B cell (primary cell): ENCODE measurements at regions not wholly inside any gene's neighbourhood (a gene's known extent, or its start where the extent isn't known, plus 50 kb on each side); places are given as distances from the start of the nearest gene placed in this dataset.
"Not testable (repeated sequence)": the region's sequence is repeated elsewhere in the genome, so short reads cannot be mapped to it uniquely, and the experiment has no call there.

Experiments
- ATAC-seq: fragments of 200-7000 bp; cut with Tn5 transposase; one replicate; pipeline ENCODE4 v1.10.0; 2021; ENCODE audit warnings: low read depth, mild to moderate bottlenecking, moderate number of reproducible peaks, moderate library complexity
- CTCF ChIA-PET: fragments of 350-600 bp; sonication (Branson Sonifier 250); formaldehyde crosslinking; loops from one replicate; lab custom pipeline; 2021; ENCODE audit warnings: antibody characterized with exemption, inconsistent platforms; lab: Charles Lee
- POLR2A ChIA-PET: fragments of 350-600 bp; sonication (Branson Sonifier 250); formaldehyde crosslinking; loops from one replicate; lab custom pipeline; 2021; ENCODE audit warnings: antibody characterized with exemption; lab: Charles Lee
- DNase-seq: peaks from one replicate; pipeline ENCODE4 v3.0.0; 2013
- H2AFZ ChIP-seq: 2 replicates; pipeline ENCODE4 v1.6.1; 2012; ENCODE audit warnings: mild to moderate bottlenecking, low read depth, low read length; ENCODE audit not compliant: insufficient read depth, poor library complexity, severe bottlenecking
- H3K27ac ChIP-seq, 2 donors: 1 replicate in 1 of 2; 2 replicates in 1 of 2; pipeline ENCODE4 v1.5.1; 2012 to 2013; ENCODE audit warnings: low read length in 2 of 2, mild to moderate bottlenecking in 2 of 2, moderate library complexity in 1 of 2
- H3K27me3 ChIP-seq, 4 experiments: fragments of 200-600 bp in 1 of 4; sonication (generic) in 1 of 4; replicated peaks in 1 of 4; 1 replicate in 2 of 4; 2 replicates in 2 of 4; pipeline versions ENCODE4 v1.6.1 to v1.7.0; 2013 to 2016; ENCODE audit warnings: low read length in 3 of 4, mild to moderate bottlenecking in 2 of 4, mixed read lengths in 1 of 4, moderate library complexity in 1 of 4; ENCODE audit not compliant: insufficient read depth in 4 of 4, control insufficient read depth in 3 of 4; ENCODE audit errors: control extremely low read depth in 1 of 4
- H3K36me3 ChIP-seq, 2 experiments: replicated peaks in 1 of 2; 1 replicate in 1 of 2; 2 replicates in 1 of 2; pipeline versions ENCODE4 v1.6.1 to v1.7.1; 2013; ENCODE audit warnings: low read length in 1 of 2; ENCODE audit not compliant: insufficient read depth in 2 of 2, control insufficient read depth in 1 of 2; ENCODE audit errors: control extremely low read depth in 1 of 2, extremely low read depth in 1 of 2
- H3K4me1 ChIP-seq, 2 donors: fragments of 200-600 bp in 1 of 2; sonication (generic) in 1 of 2; 1 replicate in 1 of 2; 2 replicates in 1 of 2; pipeline versions ENCODE4 v1.5.1 to v1.6.1; 2013 to 2017; ENCODE audit warnings: low read length in 2 of 2; ENCODE audit not compliant: control insufficient read depth in 2 of 2, insufficient read depth in 2 of 2
- H3K4me2 ChIP-seq: replicated peaks from 2 replicates; pipeline ENCODE3; 2012; ENCODE audit warnings: mild to moderate bottlenecking, low read depth, low read length; ENCODE audit not compliant: poor library complexity, severe bottlenecking
- H3K4me3 ChIP-seq, 5 experiments: fragments of 200-600 bp in 1 of 5; sonication (generic) in 1 of 5; 1 replicate in 3 of 5; 2 replicates in 2 of 5; pipeline versions ENCODE4 v1.5.1 to v1.7.0; 2011 to 2016; ENCODE audit warnings: low read length in 4 of 5, mild to moderate bottlenecking in 4 of 5, low read depth in 2 of 5, control low read depth in 1 of 5, moderate library complexity in 1 of 5; ENCODE audit not compliant: insufficient read depth in 1 of 5; ENCODE audit errors: control extremely low read depth in 1 of 5, extremely low read depth in 1 of 5
- H3K79me2 ChIP-seq: fragments of 200-600 bp; sonication (generic); one replicate; pipeline ENCODE4 v1.6.0; 2016; ENCODE audit warnings: low read length; ENCODE audit not compliant: control insufficient read depth, insufficient read depth
- H3K9ac ChIP-seq: fragments of 200-600 bp; sonication (generic); 2 replicates; pipeline ENCODE4 v1.6.1; 2017; ENCODE audit warnings: mild to moderate bottlenecking, low read length, moderate library complexity
- H3K9me3 ChIP-seq, 3 donors: one replicate each; pipeline versions ENCODE4 v1.6.1 to v1.7.1; 2013; ENCODE audit warnings: low read length in 2 of 3; ENCODE audit not compliant: control insufficient read depth in 2 of 3, insufficient read depth in 1 of 3; ENCODE audit errors: control extremely low read depth in 1 of 3
- H4K20me1 ChIP-seq: 2 replicates; pipeline ENCODE4 v1.6.0; 2012; ENCODE audit warnings: mild to moderate bottlenecking, low read length; ENCODE audit not compliant: insufficient read depth, control insufficient read depth, poor library complexity, severe bottlenecking
- H3K27ac Mint-ChIP-seq: one replicate; pipeline ENCODE4 v1.8.0; 2021; ENCODE audit warnings: mixed read lengths
- H3K27me3 Mint-ChIP-seq: one replicate; pipeline ENCODE4 v1.8.0; 2021; ENCODE audit warnings: mixed read lengths
- H3K4me1 Mint-ChIP-seq: one replicate; pipeline ENCODE4 v1.8.0; 2021; ENCODE audit warnings: mixed read lengths
- H3K4me3 Mint-ChIP-seq: one replicate; pipeline ENCODE4 v1.8.0; 2021; ENCODE audit warnings: mixed read lengths
- H3K9me3 Mint-ChIP-seq: one replicate; pipeline ENCODE4 v1.8.0; 2022; ENCODE audit warnings: mixed read lengths; ENCODE audit not compliant: insufficient read depth
- WGBS: methylation state at CpG from one replicate; pipeline ENCODE4 v1.1.5; 2013; ENCODE audit warnings: missing lambda C conversion rate; ENCODE audit not compliant: insufficient coverage; 5-methylcytosine and 5-hydroxymethylcytosine counted together
- intact Hi-C: fragments of 100-400 bp; cut with micrococcal nuclease; formaldehyde crosslinking; loops from one replicate; pipeline ENCODE4 v1.10.0; 2022

- H3K27ac Mint-ChIP-seq, H3K4me3 ChIP-seq, H3K4me1 ChIP-seq, H3K9me3 ChIP-seq, CTCF ChIA-PET, H3K27me3 ChIP-seq, H3K79me2 ChIP-seq, H3K4me2 ChIP-seq, H3K9me3 Mint-ChIP-seq, H3K27ac ChIP-seq, H3K9ac ChIP-seq, H2AFZ ChIP-seq, H3K4me3 Mint-ChIP-seq, H3K4me1 Mint-ChIP-seq, H4K20me1 ChIP-seq, H3K36me3 ChIP-seq, ATAC-seq, H3K27me3 Mint-ChIP-seq, DNase-seq, intact Hi-C loops, POLR2A ChIA-PET: not testable (repeated sequence)
- WGBS, result no CpG with 5 or more reads among the region's 3 CpGs
Observed at GRCh38 chr2:89280536-89280935, 589.1 kb downstream of the RPIA start.

- H3K27me3 ChIP-seq, H3K27ac Mint-ChIP-seq, H4K20me1 ChIP-seq, H3K27ac ChIP-seq, POLR2A ChIA-PET, H3K79me2 ChIP-seq, H2AFZ ChIP-seq, H3K9me3 ChIP-seq, H3K4me3 Mint-ChIP-seq, H3K36me3 ChIP-seq, H3K4me3 ChIP-seq, CTCF ChIA-PET, H3K4me1 Mint-ChIP-seq, DNase-seq, H3K9ac ChIP-seq, H3K4me1 ChIP-seq, H3K9me3 Mint-ChIP-seq, intact Hi-C loops, H3K4me2 ChIP-seq, H3K27me3 Mint-ChIP-seq: not testable (repeated sequence)
- no CpG with 5 or more reads among the region's 8 CpGs for WGBS
- ATAC-seq, result peak; percentile 68
Observed at GRCh38 chr2:89286448-89287080, 595.1 kb downstream of the RPIA start.

GRCh38 chr2:89287084-89287483, 595.6 kb downstream of the RPIA start:
- H3K4me1 Mint-ChIP-seq, H3K4me3 ChIP-seq, H3K4me3 Mint-ChIP-seq, H2AFZ ChIP-seq, DNase-seq, H4K20me1 ChIP-seq, H3K27me3 Mint-ChIP-seq, H3K27ac ChIP-seq, H3K79me2 ChIP-seq, H3K4me1 ChIP-seq, H3K9me3 Mint-ChIP-seq, H3K27me3 ChIP-seq, H3K27ac Mint-ChIP-seq, H3K9me3 ChIP-seq, H3K9ac ChIP-seq, H3K4me2 ChIP-seq, intact Hi-C loops, CTCF ChIA-PET, POLR2A ChIA-PET, H3K36me3 ChIP-seq: not testable (repeated sequence)
- ATAC-seq, result peak; percentile 66
- no CpG with 5 or more reads among the region's 4 CpGs for WGBS

- H3K36me3 ChIP-seq, H3K79me2 ChIP-seq, H4K20me1 ChIP-seq, H3K9me3 ChIP-seq, H2AFZ ChIP-seq, H3K4me2 ChIP-seq, H3K9ac ChIP-seq, H3K4me3 ChIP-seq, H3K4me3 Mint-ChIP-seq, H3K27me3 ChIP-seq, POLR2A ChIA-PET, intact Hi-C loops, CTCF ChIA-PET, H3K4me1 ChIP-seq, DNase-seq, H3K27ac Mint-ChIP-seq, H3K4me1 Mint-ChIP-seq, H3K9me3 Mint-ChIP-seq, H3K27ac ChIP-seq, H3K27me3 Mint-ChIP-seq: not testable (repeated sequence)
- peak; percentile 28 for ATAC-seq
- no CpG with 5 or more reads among the region's 7 CpGs for WGBS
Observed at GRCh38 chr2:89291717-89292298, 600.3 kb downstream of the RPIA start.
